Tibial nerve (tissue), 4 donors: ENCODE measurements at regions not wholly inside any gene's neighbourhood (a gene's known extent, or its start where the extent isn't known, plus 50 kb on each side); places are given as distances from the start of the nearest gene placed in this dataset.

Source experiments
- DNase-seq, 2 donors: peaks; one replicate each; pipeline ENCODE4 v3.0.0-alpha.2; 2019; ENCODE audit warnings: low spot score in 2 of 2
- H3K27ac ChIP-seq, 4 donors: fragments of 200-600 bp; sonication (generic) in 3 of 4; one replicate each; pipeline ENCODE4 v1.5.1; 2017 to 2019; ENCODE audit warnings: mild to moderate bottlenecking in 1 of 4
- H3K27me3 ChIP-seq, 2 donors: fragments of 200-600 bp; sonication (generic) in 1 of 2; one replicate each; pipeline versions ENCODE4 v1.5.1 to v1.6.0; 2017 to 2019
- H3K36me3 ChIP-seq, 3 donors: fragments of 200-600 bp; sonication (generic); one replicate each; pipeline ENCODE4 v1.5.1; 2018 to 2019
- H3K4me1 ChIP-seq, 4 donors: fragments of 200-600 bp; sonication (generic) in 3 of 4; one replicate each; pipeline ENCODE4 v1.5.1; 2017 to 2019
- H3K4me3 ChIP-seq, 4 donors: fragments of 200-600 bp; sonication (generic) in 3 of 4; one replicate each; pipeline ENCODE4 v1.5.1; 2017 to 2019; ENCODE audit warnings: mild to moderate bottlenecking in 1 of 4, moderate library complexity in 1 of 4
- H3K9me3 ChIP-seq, 4 donors: fragments of 200-600 bp; sonication (generic) in 3 of 4; one replicate each; pipeline ENCODE4 v1.5.1; 2017 to 2019
- EP300 ChIP-seq, 2 donors: sonication (generic); formaldehyde crosslinking; IDR thresholded peaks; one replicate each; pipeline ENCODE4 v1.6.1; 2017; ENCODE audit warnings: antibody characterized with exemption in 2 of 2, mild to moderate bottlenecking in 1 of 2
- POLR2A ChIP-seq, 2 donors: fragments of 450-650 bp; IDR thresholded peaks; one replicate each; pipeline ENCODE4 v1.6.1; 2017; ENCODE audit warnings: antibody characterized with exemption in 2 of 2, mild to moderate bottlenecking in 2 of 2, moderate library complexity in 2 of 2
- WGBS, 2 donors: methylation state at CpG; one replicate each; pipeline ENCODE4 v1.1.5; 2018; 5-methylcytosine and 5-hydroxymethylcytosine counted together
- TF ChIP-seq, protein P1 (sequence below), 5 experiments: fragments of 200-600 bp in 3 of 5; fragments of 450-650 bp in 2 of 5; sonication (generic) in 3 of 5; IDR thresholded peaks; one replicate each; pipeline ENCODE4 v1.5.1; 2016 to 2019; ENCODE audit warnings: antibody characterized with exemption in 5 of 5, mild to moderate bottlenecking in 3 of 5, moderate library complexity in 2 of 5

DNA sequence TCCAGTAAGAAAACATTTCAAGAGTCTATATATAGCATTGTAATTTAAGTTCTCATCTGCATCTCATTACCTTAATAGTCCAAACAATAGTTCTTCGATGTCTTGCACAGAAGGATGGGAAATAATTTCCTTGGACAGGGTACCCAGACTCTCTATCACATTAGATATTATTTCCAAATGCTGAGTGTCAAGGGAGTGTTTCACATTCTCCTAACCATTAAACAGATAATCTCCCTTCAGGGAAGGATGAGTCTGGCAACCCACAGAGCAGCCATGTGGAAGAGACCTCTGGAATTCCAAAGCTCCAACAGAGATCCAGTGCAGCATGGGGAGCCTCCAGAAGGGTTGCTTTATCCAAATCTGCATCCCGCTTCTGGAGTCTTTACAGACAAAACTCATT is 89.6 kb downstream of the FZD1 start:
- Histone ChIP-seq H3K36me3 (no peaks in the 10 kb centered on the region), H3K27me3 (no peaks in the 10 kb centered on the region), H3K9me3 (no peaks in the 10 kb centered on the region), H3K4me1 (peaks cover 0 to 5% (median 0%) of the 10 kb centered on the region in 4 donors), H3K27ac (no peak overlapping the region), H3K4me3 (no peak overlapping the region)
- no peak for DNase-seq
- WGBS, 2 donors = 50 to 51% methylated on average over 2 of the region's 2 CpGs
- TF ChIP-seq EP300 (IDR thresholded peaks at IDR 0.05) = no peak
- TF ChIP-seq, protein P1, sequence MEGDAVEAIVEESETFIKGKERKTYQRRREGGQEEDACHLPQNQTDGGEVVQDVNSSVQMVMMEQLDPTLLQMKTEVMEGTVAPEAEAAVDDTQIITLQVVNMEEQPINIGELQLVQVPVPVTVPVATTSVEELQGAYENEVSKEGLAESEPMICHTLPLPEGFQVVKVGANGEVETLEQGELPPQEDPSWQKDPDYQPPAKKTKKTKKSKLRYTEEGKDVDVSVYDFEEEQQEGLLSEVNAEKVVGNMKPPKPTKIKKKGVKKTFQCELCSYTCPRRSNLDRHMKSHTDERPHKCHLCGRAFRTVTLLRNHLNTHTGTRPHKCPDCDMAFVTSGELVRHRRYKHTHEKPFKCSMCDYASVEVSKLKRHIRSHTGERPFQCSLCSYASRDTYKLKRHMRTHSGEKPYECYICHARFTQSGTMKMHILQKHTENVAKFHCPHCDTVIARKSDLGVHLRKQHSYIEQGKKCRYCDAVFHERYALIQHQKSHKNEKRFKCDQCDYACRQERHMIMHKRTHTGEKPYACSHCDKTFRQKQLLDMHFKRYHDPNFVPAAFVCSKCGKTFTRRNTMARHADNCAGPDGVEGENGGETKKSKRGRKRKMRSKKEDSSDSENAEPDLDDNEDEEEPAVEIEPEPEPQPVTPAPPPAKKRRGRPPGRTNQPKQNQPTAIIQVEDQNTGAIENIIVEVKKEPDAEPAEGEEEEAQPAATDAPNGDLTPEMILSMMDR (IDR thresholded peaks at IDR 0.05) = no peak
- no peak for TF ChIP-seq POLR2A (IDR thresholded peaks at IDR 0.05)

DNA sequence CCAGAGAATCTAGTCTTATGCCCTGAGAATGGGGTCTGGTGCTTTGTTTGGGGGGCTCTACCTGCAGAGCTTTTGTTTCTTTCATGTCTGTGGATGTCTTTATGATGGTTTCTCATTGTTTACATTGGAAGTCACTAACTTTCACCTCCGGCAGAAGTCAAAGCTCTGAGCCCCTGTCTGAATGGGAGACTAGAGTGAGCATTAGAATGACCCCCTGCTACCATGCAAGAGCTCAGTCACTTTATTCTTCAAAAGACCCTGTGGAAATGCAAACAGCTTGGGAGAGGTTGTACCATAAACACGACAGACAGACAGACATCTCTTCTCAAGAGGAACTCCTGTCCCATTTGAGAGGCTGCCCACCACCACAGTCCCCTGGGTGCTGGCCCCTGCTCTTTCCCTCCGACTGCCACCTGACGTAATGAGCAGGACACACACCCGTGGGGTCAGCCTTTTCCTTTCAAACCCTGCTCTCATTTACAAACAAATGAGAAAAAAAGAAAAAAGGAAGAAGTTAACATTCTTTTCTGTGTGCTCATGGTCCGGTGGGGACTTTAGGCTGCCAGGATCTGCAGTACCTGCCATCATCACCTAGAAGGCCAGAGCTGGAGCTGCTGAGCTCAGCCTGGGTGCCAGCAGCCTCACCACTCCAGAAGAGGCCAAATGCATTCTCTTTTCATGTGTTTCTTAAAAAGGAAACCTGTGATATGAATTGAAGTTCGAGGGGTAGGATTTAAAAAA is 91.6 kb downstream of the FZD1 start:
- 58 to 61% methylated on average over 7 of the region's 7 CpGs for WGBS, 2 donors

DNA sequence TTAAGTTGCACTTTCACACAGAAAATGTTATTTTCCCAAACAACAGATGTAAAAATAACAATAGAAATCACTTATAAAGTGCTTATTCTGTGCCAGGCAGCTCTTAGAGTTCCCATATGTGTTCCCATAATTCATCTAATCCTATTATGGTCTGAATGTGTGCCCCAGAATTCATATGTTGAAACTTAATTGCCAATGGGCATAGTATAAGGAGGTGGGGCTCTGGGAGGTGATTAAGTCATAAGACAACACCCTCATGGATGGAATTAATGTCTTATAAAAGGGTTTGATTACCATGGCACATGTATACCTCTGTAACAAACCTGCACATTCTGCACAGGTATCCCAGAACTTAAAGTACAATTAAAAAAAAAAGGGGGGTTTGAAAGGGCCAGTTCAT is 92.7 kb downstream of the FZD1 start:
- Histone ChIP-seq H3K27ac (no peak overlapping the region), H3K36me3 (no peaks in the 10 kb centered on the region), H3K4me3 (no peak overlapping the region), H3K4me1 (peaks cover 0 to 4% (median 0%) of the 10 kb centered on the region in 4 donors), H3K9me3 (no peaks in the 10 kb centered on the region), H3K27me3 (no peaks in the 10 kb centered on the region)
- DNase-seq = no peak
- TF ChIP-seq, protein P1 (IDR thresholded peaks at IDR 0.05) = no peak
- no peak for TF ChIP-seq EP300 (IDR thresholded peaks at IDR 0.05)
- no peak for TF ChIP-seq POLR2A (IDR thresholded peaks at IDR 0.05)

More for the DNA sequence above, 91.6 kb downstream of the FZD1 start:
- H3K36me3 ChIP-seq = no peaks in the 10 kb centered on the region
- H3K4me3 ChIP-seq = no peak overlapping the region
- no peak for DNase-seq
- peaks cover 0 to 4% (median 0%) of the 10 kb centered on the region in 4 donors for H3K4me1 ChIP-seq
- H3K27me3 ChIP-seq = no peaks in the 10 kb centered on the region
- TF ChIP-seq EP300 (IDR thresholded peaks at IDR 0.05) (no peak), POLR2A (IDR thresholded peaks at IDR 0.05) (no peak)
- TF ChIP-seq, protein P1 (IDR thresholded peaks at IDR 0.05) = no peak
- H3K9me3 ChIP-seq = no peaks in the 10 kb centered on the region
- H3K27ac ChIP-seq = no peak overlapping the region

DNA sequence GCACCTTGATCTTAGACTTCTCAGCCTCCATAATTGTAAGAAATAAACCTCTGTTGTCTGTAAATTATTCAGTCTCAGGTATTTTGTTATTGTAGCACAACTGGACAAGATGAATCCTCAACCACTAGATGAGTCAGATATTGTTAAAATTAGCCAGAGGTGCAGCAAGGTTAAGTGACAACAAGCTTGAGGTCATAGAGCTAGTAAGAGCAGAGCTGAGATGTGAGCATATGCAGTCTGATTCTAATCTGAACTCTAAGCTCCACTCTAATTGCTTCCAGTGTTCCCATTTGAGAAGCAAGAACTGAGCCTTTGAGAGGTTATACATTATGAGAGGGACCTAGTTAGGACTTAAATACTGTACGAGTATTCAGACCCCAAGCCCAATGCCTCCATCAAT is 93.1 kb downstream of the FZD1 start:
- Histone ChIP-seq H3K27ac (no peak overlapping the region), H3K27me3 (no peaks in the 10 kb centered on the region), H3K4me1 (peaks cover 0 to 4% (median 0%) of the 10 kb centered on the region in 4 donors), H3K36me3 (no peaks in the 10 kb centered on the region), H3K4me3 (no peak overlapping the region), H3K9me3 (no peaks in the 10 kb centered on the region)
- WGBS, 2 donors = 18 to 75% methylated on average over 1 of the region's 1 CpG
- no peak for TF ChIP-seq EP300 (IDR thresholded peaks at IDR 0.05)
- TF ChIP-seq, protein P1 (IDR thresholded peaks at IDR 0.05) = no peak
- TF ChIP-seq POLR2A (IDR thresholded peaks at IDR 0.05) = no peak
- DNase-seq = no peak

DNA sequence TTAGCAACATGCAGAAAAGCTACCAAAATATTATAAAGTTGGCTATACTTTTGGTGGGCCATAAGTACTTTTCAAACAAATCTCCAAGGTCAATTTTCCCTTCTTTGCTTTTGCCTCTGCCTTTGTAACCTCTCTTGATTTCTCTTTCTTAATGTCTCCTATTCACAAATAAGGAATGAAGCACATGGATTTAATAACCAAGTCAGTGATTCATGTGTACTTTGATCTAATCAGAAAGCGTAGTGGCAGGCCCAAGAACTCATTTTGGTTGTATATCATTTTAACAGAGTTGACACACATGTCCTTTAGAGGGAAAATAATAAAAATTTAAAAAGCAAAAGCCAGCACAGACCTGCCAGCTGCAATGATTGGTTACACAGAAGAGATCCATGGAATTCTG is 93.7 kb downstream of the FZD1 start:
- H3K36me3 ChIP-seq = no peaks in the 10 kb centered on the region
- no peaks in the 10 kb centered on the region for H3K9me3 ChIP-seq
- TF ChIP-seq, protein P1 (IDR thresholded peaks at IDR 0.05) = no peak
- TF ChIP-seq POLR2A (IDR thresholded peaks at IDR 0.05) (no peak), EP300 (IDR thresholded peaks at IDR 0.05) (no peak)
- peaks cover 0 to 4% (median 0%) of the 10 kb centered on the region in 4 donors for H3K4me1 ChIP-seq
- no peak overlapping the region for H3K4me3 ChIP-seq
- WGBS, 2 donors = 85 to 88% methylated on average over 1 of the region's 1 CpG
- H3K27me3 ChIP-seq = no peaks in the 10 kb centered on the region
- no peak for DNase-seq
- H3K27ac ChIP-seq = no peak overlapping the region
